ENCODE measurements at regions not wholly inside any gene's neighbourhood (a gene's known extent, or its start where the extent isn't known, plus 50 kb on each side); places are given as distances from the start of the nearest gene placed in this dataset.
"Not testable (repeated sequence)": the region's sequence is repeated elsewhere in the genome, so short reads cannot be mapped to it uniquely, and the experiment has no call there.

GRCh38 chr14:82897469-82898308, 1364.0 kb upstream of the SEL1L start:
- DNase-seq (ENCODE audit: low read depth, low spot score) = no peak

GRCh38 chr14:82905762-82906161, 1372.1 kb upstream of the SEL1L start:
- DNase-seq (ENCODE audit: low read depth, low spot score) = no peak

- no peak for DNase-seq (ENCODE audit: low read depth, low spot score)
Observed at GRCh38 chr14:82911930-82912329, 1378.3 kb upstream of the SEL1L start.

- DNase-seq (ENCODE audit: low read depth, low spot score) = no peak
Observed at GRCh38 chr14:82913396-82913795, 1379.7 kb upstream of the SEL1L start.

GRCh38 chr14:82915381-82915780, 1381.7 kb upstream of the SEL1L start:
- no peak for DNase-seq (ENCODE audit: low read depth, low spot score)

- no peak for DNase-seq (ENCODE audit: low read depth, low spot score)
Observed at GRCh38 chr14:82935691-82936090, 1402.0 kb upstream of the SEL1L start.

GRCh38 chr14:82951171-82951570, 1417.5 kb upstream of the SEL1L start:
- no peak for DNase-seq (ENCODE audit: low read depth, low spot score)

- DNase-seq (ENCODE audit: low read depth, low spot score) = no peak
Observed at GRCh38 chr14:82963756-82964155, 1430.1 kb upstream of the SEL1L start.

- no peak for DNase-seq (ENCODE audit: low read depth, low spot score)
Observed at GRCh38 chr14:82987502-82988124, 1454.0 kb upstream of the SEL1L start.

GRCh38 chr14:82994547-82994946, 1460.9 kb upstream of the SEL1L start:
- not testable (repeated sequence) for DNase-seq (ENCODE audit: low read depth, low spot score)

GRCh38 chr14:82999802-83000201, 1466.1 kb upstream of the SEL1L start:
- no peak for DNase-seq (ENCODE audit: low read depth, low spot score)

- DNase-seq (ENCODE audit: low read depth, low spot score) = no peak
Observed at GRCh38 chr14:83004456-83005006, 1470.9 kb upstream of the SEL1L start.

- DNase-seq (ENCODE audit: low read depth, low spot score) = no peak
Observed at GRCh38 chr14:83006121-83006670, 1472.5 kb upstream of the SEL1L start.

- DNase-seq (ENCODE audit: low read depth, low spot score) = not testable (repeated sequence)
Observed at GRCh38 chr14:83007052-83007451, 1473.4 kb upstream of the SEL1L start.

- DNase-seq (ENCODE audit: low read depth, low spot score) = no peak
Observed at GRCh38 chr14:83007641-83008225, 1474.1 kb upstream of the SEL1L start.

GRCh38 chr14:83017296-83017695, 1483.6 kb upstream of the SEL1L start:
- no peak for DNase-seq (ENCODE audit: low read depth, low spot score)

GRCh38 chr14:83019744-83020414, 1486.2 kb upstream of the SEL1L start:
- no peak for DNase-seq (ENCODE audit: low read depth, low spot score)

GRCh38 chr14:83021323-83021722, 1487.7 kb upstream of the SEL1L start:
- no peak for DNase-seq (ENCODE audit: low read depth, low spot score)

GRCh38 chr14:83023369-83023768, 1489.7 kb upstream of the SEL1L start:
- no peak for DNase-seq (ENCODE audit: low read depth, low spot score)

- DNase-seq (ENCODE audit: low read depth, low spot score) = no peak
Observed at GRCh38 chr14:83041224-83041623, 1507.6 kb upstream of the SEL1L start.

- DNase-seq (ENCODE audit: low read depth, low spot score) = no peak
Observed at GRCh38 chr14:83042858-83043257, 1509.2 kb upstream of the SEL1L start.

- no peak for DNase-seq (ENCODE audit: low read depth, low spot score)
Observed at GRCh38 chr14:83044001-83044400, 1510.3 kb upstream of the SEL1L start.

Data from brain pericyte (primary cell).